Stromal cell of bone marrow (primary cell): ENCODE measurements at regions not wholly inside any gene's neighbourhood (a gene's known extent, or its start where the extent isn't known, plus 50 kb on each side); places are given as distances from the start of the nearest gene placed in this dataset.
A peak's percentile ranks its signal among the peaks of the same experiment; 100 is the strongest.
"Not testable (repeated sequence)": the region's sequence is repeated elsewhere in the genome, so short reads cannot be mapped to it uniquely, and the experiment has no call there.

Experiments
- DNase-seq: peaks from one replicate; pipeline ENCODE4 v3.0.0-alpha.2; 2012; ENCODE audit warnings: low read depth

GRCh38 chrX:152079768-152080167, 58.6 kb downstream of the MAGEA10 start:
- DNase-seq, result no peak

- no peak for DNase-seq
These were observed 64.2 kb downstream of the MAGEA10 start for GRCh38 chrX:152074163-152074562.

GRCh38 chrX:152072236-152072635, 66.1 kb downstream of the MAGEA10 start:
- DNase-seq, result peak; percentile 35

- no peak for DNase-seq
These were observed 68.2 kb downstream of the MAGEA10 start for GRCh38 chrX:152070144-152070543.

GRCh38 chrX:152061557-152061956, 76.8 kb downstream of the MAGEA10 start:
- DNase-seq, result no peak

- DNase-seq, result no peak
These were observed 77.3 kb downstream of the MAGEA10 start for GRCh38 chrX:152061083-152061482.

- DNase-seq, result not testable (repeated sequence)
These were observed 76.1 kb upstream of the GABRE start for GRCh38 chrX:152050623-152051022.

- no peak for DNase-seq
These were observed 69.9 kb upstream of the GABRE start for GRCh38 chrX:152044383-152044782.

GRCh38 chrX:152038804-152039203, 64.3 kb upstream of the GABRE start:
- DNase-seq, result no peak

- DNase-seq, result no peak
These were observed 62.7 kb upstream of the GABRE start for GRCh38 chrX:152037183-152037582.

GRCh38 chrX:152031346-152031745, 56.9 kb upstream of the GABRE start:
- not testable (repeated sequence) for DNase-seq

- DNase-seq, result no peak
These were observed 54.1 kb upstream of the GABRE start for GRCh38 chrX:152028579-152028978.

- no peak for DNase-seq
These were observed 51.4 kb upstream of the GABRE start for GRCh38 chrX:152025656-152026440.

GRCh38 chrX:152024710-152025109, 50.2 kb upstream of the GABRE start:
- no peak for DNase-seq
